WTC11 (cell line): ENCODE measurements at regions not wholly inside any gene's neighbourhood (a gene's known extent, or its start where the extent isn't known, plus 50 kb on each side); places are given as distances from the start of the nearest gene placed in this dataset.

Experiments
- ATAC-seq: fragments of 200-7000 bp; cut with Tn5 transposase; 2 replicates; pipeline ENCODE4 v1.10.0; 2021; ENCODE audit warnings: mild to moderate bottlenecking, moderate library complexity
- CTCF ChIA-PET: fragments of 300-600 bp; sonication (Branson Sonifier 250); formaldehyde crosslinking; loops from one replicate; lab custom pipeline; 2021; ENCODE audit warnings: antibody characterized with exemption; lab: Charles Lee
- POLR2A ChIA-PET: fragments of 350-600 bp; sonication (Branson Sonifier 250); formaldehyde crosslinking; loops from one replicate; lab custom pipeline; 2021; ENCODE audit warnings: antibody characterized with exemption; lab: Charles Lee
- DNase-seq: peaks from one replicate; pipeline ENCODE4 v3.0.0; 2021; ENCODE audit warnings: low spot score
- H3K27ac Mint-ChIP-seq: 2 replicates; pipeline ENCODE4 v1.8.0; 2021; ENCODE audit warnings: mixed read lengths
- H3K27me3 Mint-ChIP-seq: 2 replicates; pipeline ENCODE4 v1.8.0; 2021; ENCODE audit warnings: low read depth, mild to moderate bottlenecking, moderate library complexity, mixed read lengths
- H3K36me3 Mint-ChIP-seq: 2 replicates; pipeline ENCODE4 v1.8.0; 2021; ENCODE audit warnings: mixed read lengths
- H3K4me1 Mint-ChIP-seq: 2 replicates; pipeline ENCODE4 v1.8.0; 2022; ENCODE audit warnings: mixed read lengths
- H3K4me3 Mint-ChIP-seq: 2 replicates; pipeline ENCODE4 v1.8.0; 2021; ENCODE audit warnings: mild to moderate bottlenecking, moderate library complexity, mixed read lengths
- H3K9me3 Mint-ChIP-seq: 2 replicates; pipeline ENCODE4 v1.8.0; 2021; ENCODE audit warnings: mixed read lengths
- CREB1 ChIP-seq: sonication (generic); formaldehyde crosslinking; IDR thresholded peaks from 2 replicates; pipeline ENCODE4 v1.8.0; 2023; ENCODE audit warnings: mild to moderate bottlenecking, missing genetic modification reagents
- FOXP1 ChIP-seq: sonication (generic); formaldehyde crosslinking; IDR thresholded peaks from 2 replicates; pipeline ENCODE4 v1.8.0; 2022; ENCODE audit warnings: missing genetic modification reagents, mild to moderate bottlenecking, moderate library complexity, borderline replicate concordance
- MYBL2 ChIP-seq: sonication (generic); formaldehyde crosslinking; IDR thresholded peaks from 2 replicates; pipeline ENCODE4 v1.8.1; 2023; ENCODE audit warnings: mild to moderate bottlenecking, moderate library complexity, missing genetic modification reagents
- NFYB ChIP-seq: sonication (generic); formaldehyde crosslinking; conservative IDR thresholded peaks from 2 replicates; pipeline ENCODE4 v1.8.0; 2022; ENCODE audit warnings: low read depth, missing genetic modification reagents
- RELA ChIP-seq: sonication (generic); formaldehyde crosslinking; IDR thresholded peaks from 2 replicates; pipeline ENCODE4 v1.8.1; 2022; ENCODE audit warnings: missing genetic modification reagents, mild to moderate bottlenecking, borderline replicate concordance
- SMAD3 ChIP-seq: sonication (generic); formaldehyde crosslinking; IDR thresholded peaks from 2 replicates; pipeline ENCODE4 v1.8.0; 2022; ENCODE audit warnings: missing genetic modification reagents, mild to moderate bottlenecking, borderline replicate concordance
- SMAD4 ChIP-seq: sonication (generic); formaldehyde crosslinking; IDR thresholded peaks from 2 replicates; pipeline ENCODE4 v1.8.0; 2022; ENCODE audit warnings: mild to moderate bottlenecking, missing genetic modification reagents
- SOX15 ChIP-seq: fragments of 250-450 bp; sonication (Bioruptor Pico); IDR thresholded peaks from 2 replicates; pipeline ENCODE4 v1.9.0; 2021; ENCODE audit warnings: mild to moderate bottlenecking
- TCF7 ChIP-seq: sonication (generic); formaldehyde crosslinking; IDR thresholded peaks from 2 replicates; pipeline ENCODE4 v1.8.0; 2022; ENCODE audit warnings: mild to moderate bottlenecking, low read depth, missing genetic modification reagents, moderate library complexity
- ZNF138 ChIP-seq: sonication (generic); formaldehyde crosslinking; conservative IDR thresholded peaks from 2 replicates; pipeline ENCODE4 v1.8.1; 2022; ENCODE audit warnings: mild to moderate bottlenecking, moderate library complexity, missing genetic modification reagents
- ZNF219 ChIP-seq: sonication (generic); formaldehyde crosslinking; IDR thresholded peaks from 2 replicates; pipeline ENCODE4 v1.8.0; 2023; ENCODE audit warnings: missing genetic modification reagents, mild to moderate bottlenecking, borderline replicate concordance
- TF ChIP-seq, protein P1 (sequence below): sonication (generic); formaldehyde crosslinking; conservative IDR thresholded peaks from 2 replicates; pipeline ENCODE4 v1.8.1; 2022; ENCODE audit warnings: mild to moderate bottlenecking, missing genetic modification reagents
- TF ChIP-seq, protein P2 (sequence below): sonication (generic); formaldehyde crosslinking; IDR thresholded peaks from 2 replicates; pipeline ENCODE4 v1.8.0; 2022; ENCODE audit warnings: mild to moderate bottlenecking, missing genetic modification reagents
- TF ChIP-seq, protein P3 (sequence below): sonication (generic); formaldehyde crosslinking; IDR thresholded peaks from 2 replicates; pipeline ENCODE4 v1.8.1; 2022; ENCODE audit warnings: missing genetic modification reagents, borderline replicate concordance
- TF ChIP-seq, protein P4 (sequence below): sonication (generic); formaldehyde crosslinking; conservative IDR thresholded peaks from 2 replicates; pipeline ENCODE4 v1.8.1; 2023; ENCODE audit warnings: mild to moderate bottlenecking, low read depth, missing genetic modification reagents, moderate library complexity
- TF ChIP-seq, protein P5 (sequence below): sonication (generic); formaldehyde crosslinking; IDR thresholded peaks from 2 replicates; pipeline ENCODE4 v1.8.1; 2022; ENCODE audit warnings: low read depth, missing genetic modification reagents, borderline replicate concordance
- TF ChIP-seq, protein P6 (sequence below): sonication (generic); formaldehyde crosslinking; IDR thresholded peaks from 2 replicates; pipeline ENCODE4 v1.8.1; 2022; ENCODE audit warnings: mild to moderate bottlenecking, missing genetic modification reagents, moderate library complexity, borderline replicate concordance
- TF ChIP-seq, protein P7 (sequence below): fragments of 250-450 bp; sonication (Bioruptor Pico); IDR thresholded peaks from 2 replicates; pipeline ENCODE4 v1.9.0; 2021; ENCODE audit warnings: mild to moderate bottlenecking
- TF ChIP-seq, protein P8 (sequence below): sonication (generic); formaldehyde crosslinking; IDR thresholded peaks from 2 replicates; pipeline ENCODE4 v1.8.0; 2023; ENCODE audit warnings: mild to moderate bottlenecking, missing genetic modification reagents
- TF ChIP-seq, protein P9 (sequence below): sonication (generic); formaldehyde crosslinking; IDR thresholded peaks from 2 replicates; pipeline ENCODE4 v1.8.1; 2023; ENCODE audit warnings: mild to moderate bottlenecking, missing genetic modification reagents, moderate library complexity

DNA sequence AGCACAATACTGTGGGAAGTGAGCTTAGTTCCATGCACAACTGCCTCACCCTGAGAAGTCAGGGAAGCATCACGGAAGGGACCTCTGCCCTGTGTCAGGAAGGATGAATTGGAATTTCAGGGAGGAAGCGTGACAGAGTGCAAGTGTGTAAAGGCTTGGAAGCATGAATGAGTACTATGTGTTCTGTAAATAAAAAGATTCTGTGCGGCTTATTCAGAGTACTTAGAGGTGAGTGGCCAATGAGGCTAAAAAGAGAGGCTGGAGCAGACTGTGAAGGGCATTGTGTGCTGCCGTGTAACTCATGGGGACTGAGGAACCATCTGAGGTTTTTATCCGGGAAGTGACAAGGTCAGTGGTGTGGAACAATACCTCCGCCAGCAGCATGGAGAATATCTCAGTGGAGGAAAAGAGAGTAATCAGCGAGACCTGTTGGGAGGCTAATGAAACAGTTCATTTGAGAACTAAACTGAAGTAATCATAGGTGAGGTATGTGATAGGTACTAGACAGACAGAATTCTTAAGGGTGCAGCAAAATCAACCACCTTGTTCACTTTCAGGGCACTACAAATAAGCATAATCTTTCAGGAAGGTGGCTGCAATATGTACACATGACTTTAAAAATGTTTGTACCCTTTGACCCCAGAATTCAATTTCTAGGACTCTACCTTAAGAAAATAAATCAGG lies 64.9 kb upstream of the SPRED1 start (continued):
- TF ChIP-seq, protein P1, sequence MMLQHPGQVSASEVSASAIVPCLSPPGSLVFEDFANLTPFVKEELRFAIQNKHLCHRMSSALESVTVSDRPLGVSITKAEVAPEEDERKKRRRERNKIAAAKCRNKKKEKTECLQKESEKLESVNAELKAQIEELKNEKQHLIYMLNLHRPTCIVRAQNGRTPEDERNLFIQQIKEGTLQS (CRISPR knock-in tag), result no peak
- no peak for TF ChIP-seq MYBL2 (CRISPR knock-in tag)
- TF ChIP-seq, all 79 proteins: peak for 0

DNA sequence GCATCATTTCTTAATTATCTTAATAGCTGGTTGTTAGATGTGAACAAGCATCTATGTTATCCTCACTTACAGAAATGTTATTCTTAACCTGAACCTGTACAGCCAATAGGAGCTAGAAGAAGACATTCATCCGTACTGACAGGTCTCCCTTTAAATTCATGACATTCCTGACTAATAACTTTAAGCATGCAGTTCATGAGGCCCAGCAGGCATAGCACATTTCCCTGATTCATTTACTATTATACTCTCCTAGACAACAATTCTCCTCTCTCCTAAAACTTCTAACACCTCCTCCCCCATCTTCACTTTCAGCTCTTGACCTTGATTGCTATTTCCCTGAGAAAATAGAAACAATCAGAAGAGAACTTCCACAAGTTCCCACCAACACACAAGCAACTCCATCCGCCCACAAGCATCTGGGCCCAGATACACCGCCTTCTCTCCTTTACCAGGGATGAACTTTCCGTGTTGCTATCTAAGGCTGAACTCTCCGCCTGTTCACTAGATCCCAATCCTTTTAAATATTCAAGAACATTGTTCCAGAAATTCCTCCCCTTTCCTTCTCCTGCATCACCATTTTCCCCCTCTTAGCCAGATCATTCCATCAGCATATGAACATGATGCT lies 62.9 kb upstream of the SPRED1 start:
- Mint-ChIP-seq H3K4me3 (no peak overlapping the region), H3K36me3 (no peaks in the 10 kb centered on the region), H3K27ac (no peak overlapping the region)
- no peak for DNase-seq
- CTCF ChIA-PET, result no interaction called here
- TF ChIP-seq, protein P2, sequence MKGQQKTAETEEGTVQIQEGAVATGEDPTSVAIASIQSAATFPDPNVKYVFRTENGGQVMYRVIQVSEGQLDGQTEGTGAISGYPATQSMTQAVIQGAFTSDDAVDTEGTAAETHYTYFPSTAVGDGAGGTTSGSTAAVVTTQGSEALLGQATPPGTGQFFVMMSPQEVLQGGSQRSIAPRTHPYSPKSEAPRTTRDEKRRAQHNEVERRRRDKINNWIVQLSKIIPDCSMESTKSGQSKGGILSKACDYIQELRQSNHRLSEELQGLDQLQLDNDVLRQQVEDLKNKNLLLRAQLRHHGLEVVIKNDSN (CRISPR knock-in tag), result no peak
- TF ChIP-seq RELA (no peak), ZNF138 (CRISPR knock-in tag) (no peak), NFYB (CRISPR knock-in tag) (no peak), CREB1 (no peak), ZNF219 (CRISPR knock-in tag) (no peak), SMAD3 (CRISPR knock-in tag) (no peak), TCF7 (CRISPR knock-in tag) (no peak), FOXP1 (CRISPR knock-in tag) (no peak), SMAD4 (CRISPR knock-in tag) (no peak), SOX15 (CRISPR knock-in tag) (no peak)
- TF ChIP-seq, protein P3, sequence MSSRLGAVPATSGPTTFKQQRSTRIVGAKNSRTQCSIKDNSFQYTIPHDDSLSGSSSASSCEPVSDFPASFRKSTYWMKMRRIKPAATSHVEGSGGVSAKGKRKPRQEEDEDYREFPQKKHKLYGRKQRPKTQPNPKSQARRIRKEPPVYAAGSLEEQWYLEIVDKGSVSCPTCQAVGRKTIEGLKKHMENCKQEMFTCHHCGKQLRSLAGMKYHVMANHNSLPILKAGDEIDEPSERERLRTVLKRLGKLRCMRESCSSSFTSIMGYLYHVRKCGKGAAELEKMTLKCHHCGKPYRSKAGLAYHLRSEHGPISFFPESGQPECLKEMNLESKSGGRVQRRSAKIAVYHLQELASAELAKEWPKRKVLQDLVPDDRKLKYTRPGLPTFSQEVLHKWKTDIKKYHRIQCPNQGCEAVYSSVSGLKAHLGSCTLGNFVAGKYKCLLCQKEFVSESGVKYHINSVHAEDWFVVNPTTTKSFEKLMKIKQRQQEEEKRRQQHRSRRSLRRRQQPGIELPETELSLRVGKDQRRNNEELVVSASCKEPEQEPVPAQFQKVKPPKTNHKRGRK (CRISPR knock-in tag), result no peak
- TF ChIP-seq, protein P4, sequence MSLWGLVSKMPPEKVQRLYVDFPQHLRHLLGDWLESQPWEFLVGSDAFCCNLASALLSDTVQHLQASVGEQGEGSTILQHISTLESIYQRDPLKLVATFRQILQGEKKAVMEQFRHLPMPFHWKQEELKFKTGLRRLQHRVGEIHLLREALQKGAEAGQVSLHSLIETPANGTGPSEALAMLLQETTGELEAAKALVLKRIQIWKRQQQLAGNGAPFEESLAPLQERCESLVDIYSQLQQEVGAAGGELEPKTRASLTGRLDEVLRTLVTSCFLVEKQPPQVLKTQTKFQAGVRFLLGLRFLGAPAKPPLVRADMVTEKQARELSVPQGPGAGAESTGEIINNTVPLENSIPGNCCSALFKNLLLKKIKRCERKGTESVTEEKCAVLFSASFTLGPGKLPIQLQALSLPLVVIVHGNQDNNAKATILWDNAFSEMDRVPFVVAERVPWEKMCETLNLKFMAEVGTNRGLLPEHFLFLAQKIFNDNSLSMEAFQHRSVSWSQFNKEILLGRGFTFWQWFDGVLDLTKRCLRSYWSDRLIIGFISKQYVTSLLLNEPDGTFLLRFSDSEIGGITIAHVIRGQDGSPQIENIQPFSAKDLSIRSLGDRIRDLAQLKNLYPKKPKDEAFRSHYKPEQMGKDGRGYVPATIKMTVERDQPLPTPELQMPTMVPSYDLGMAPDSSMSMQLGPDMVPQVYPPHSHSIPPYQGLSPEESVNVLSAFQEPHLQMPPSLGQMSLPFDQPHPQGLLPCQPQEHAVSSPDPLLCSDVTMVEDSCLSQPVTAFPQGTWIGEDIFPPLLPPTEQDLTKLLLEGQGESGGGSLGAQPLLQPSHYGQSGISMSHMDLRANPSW (CRISPR knock-in tag), result no peak
- TF ChIP-seq, protein P5, sequence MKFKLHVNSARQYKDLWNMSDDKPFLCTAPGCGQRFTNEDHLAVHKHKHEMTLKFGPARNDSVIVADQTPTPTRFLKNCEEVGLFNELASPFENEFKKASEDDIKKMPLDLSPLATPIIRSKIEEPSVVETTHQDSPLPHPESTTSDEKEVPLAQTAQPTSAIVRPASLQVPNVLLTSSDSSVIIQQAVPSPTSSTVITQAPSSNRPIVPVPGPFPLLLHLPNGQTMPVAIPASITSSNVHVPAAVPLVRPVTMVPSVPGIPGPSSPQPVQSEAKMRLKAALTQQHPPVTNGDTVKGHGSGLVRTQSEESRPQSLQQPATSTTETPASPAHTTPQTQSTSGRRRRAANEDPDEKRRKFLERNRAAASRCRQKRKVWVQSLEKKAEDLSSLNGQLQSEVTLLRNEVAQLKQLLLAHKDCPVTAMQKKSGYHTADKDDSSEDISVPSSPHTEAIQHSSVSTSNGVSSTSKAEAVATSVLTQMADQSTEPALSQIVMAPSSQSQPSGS (CRISPR knock-in tag), result no peak
- TF ChIP-seq, protein P6, sequence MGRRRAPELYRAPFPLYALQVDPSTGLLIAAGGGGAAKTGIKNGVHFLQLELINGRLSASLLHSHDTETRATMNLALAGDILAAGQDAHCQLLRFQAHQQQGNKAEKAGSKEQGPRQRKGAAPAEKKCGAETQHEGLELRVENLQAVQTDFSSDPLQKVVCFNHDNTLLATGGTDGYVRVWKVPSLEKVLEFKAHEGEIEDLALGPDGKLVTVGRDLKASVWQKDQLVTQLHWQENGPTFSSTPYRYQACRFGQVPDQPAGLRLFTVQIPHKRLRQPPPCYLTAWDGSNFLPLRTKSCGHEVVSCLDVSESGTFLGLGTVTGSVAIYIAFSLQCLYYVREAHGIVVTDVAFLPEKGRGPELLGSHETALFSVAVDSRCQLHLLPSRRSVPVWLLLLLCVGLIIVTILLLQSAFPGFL, result no peak
- TF ChIP-seq, protein P7, sequence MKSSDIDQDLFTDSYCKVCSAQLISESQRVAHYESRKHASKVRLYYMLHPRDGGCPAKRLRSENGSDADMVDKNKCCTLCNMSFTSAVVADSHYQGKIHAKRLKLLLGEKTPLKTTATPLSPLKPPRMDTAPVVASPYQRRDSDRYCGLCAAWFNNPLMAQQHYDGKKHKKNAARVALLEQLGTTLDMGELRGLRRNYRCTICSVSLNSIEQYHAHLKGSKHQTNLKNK (CRISPR knock-in tag), result no peak
- TF ChIP-seq, protein P8, sequence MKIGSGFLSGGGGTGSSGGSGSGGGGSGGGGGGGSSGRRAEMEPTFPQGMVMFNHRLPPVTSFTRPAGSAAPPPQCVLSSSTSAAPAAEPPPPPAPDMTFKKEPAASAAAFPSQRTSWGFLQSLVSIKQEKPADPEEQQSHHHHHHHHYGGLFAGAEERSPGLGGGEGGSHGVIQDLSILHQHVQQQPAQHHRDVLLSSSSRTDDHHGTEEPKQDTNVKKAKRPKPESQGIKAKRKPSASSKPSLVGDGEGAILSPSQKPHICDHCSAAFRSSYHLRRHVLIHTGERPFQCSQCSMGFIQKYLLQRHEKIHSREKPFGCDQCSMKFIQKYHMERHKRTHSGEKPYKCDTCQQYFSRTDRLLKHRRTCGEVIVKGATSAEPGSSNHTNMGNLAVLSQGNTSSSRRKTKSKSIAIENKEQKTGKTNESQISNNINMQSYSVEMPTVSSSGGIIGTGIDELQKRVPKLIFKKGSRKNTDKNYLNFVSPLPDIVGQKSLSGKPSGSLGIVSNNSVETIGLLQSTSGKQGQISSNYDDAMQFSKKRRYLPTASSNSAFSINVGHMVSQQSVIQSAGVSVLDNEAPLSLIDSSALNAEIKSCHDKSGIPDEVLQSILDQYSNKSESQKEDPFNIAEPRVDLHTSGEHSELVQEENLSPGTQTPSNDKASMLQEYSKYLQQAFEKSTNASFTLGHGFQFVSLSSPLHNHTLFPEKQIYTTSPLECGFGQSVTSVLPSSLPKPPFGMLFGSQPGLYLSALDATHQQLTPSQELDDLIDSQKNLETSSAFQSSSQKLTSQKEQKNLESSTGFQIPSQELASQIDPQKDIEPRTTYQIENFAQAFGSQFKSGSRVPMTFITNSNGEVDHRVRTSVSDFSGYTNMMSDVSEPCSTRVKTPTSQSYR (CRISPR knock-in tag), result no peak
- TF ChIP-seq, protein P9, sequence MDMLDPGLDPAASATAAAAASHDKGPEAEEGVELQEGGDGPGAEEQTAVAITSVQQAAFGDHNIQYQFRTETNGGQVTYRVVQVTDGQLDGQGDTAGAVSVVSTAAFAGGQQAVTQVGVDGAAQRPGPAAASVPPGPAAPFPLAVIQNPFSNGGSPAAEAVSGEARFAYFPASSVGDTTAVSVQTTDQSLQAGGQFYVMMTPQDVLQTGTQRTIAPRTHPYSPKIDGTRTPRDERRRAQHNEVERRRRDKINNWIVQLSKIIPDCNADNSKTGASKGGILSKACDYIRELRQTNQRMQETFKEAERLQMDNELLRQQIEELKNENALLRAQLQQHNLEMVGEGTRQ (CRISPR knock-in tag), result no peak
- TF ChIP-seq, all 79 proteins: peak for 0
- Mint-ChIP-seq H3K4me1 (peaks cover 47% of the 10 kb centered on the region), H3K27me3 (no peaks in the 10 kb centered on the region), H3K9me3 (no peaks in the 10 kb centered on the region)
- POLR2A ChIA-PET, result no interaction called here
- no peak for ATAC-seq
